Hepatocyte (in vitro differentiated cells): ENCODE measurements at regions not wholly inside any gene's neighbourhood (a gene's known extent, or its start where the extent isn't known, plus 50 kb on each side); places are given as distances from the start of the nearest gene placed in this dataset.

Experiments
- DNase-seq: peaks from one replicate; pipeline ENCODE4 v3.0.0-alpha.2; 2016; ENCODE audit warnings: low spot score
- H2AFZ ChIP-seq: fragments of 200-600 bp; sonication (generic); 2 replicates; pipeline ENCODE4 v1.6.0; 2016; ENCODE audit warnings: antibody characterized with exemption, mild to moderate bottlenecking
- H3K27ac ChIP-seq: fragments of 200-600 bp; sonication (generic); 2 replicates; pipeline ENCODE4 v1.5.1; 2016; ENCODE audit warnings: mild to moderate bottlenecking
- H3K27me3 ChIP-seq: fragments of 200-600 bp; sonication (generic); 2 replicates; pipeline ENCODE4 v1.6.1; 2016
- H3K36me3 ChIP-seq: fragments of 200-600 bp; sonication (generic); replicated peaks from 2 replicates; pipeline ENCODE4 v1.5.1; 2016; ENCODE audit warnings: low read depth; ENCODE audit not compliant: insufficient read depth
- H3K4me1 ChIP-seq: fragments of 200-600 bp; sonication (generic); 2 replicates; pipeline ENCODE4 v1.5.1; 2016; ENCODE audit warnings: mild to moderate bottlenecking, moderate library complexity; ENCODE audit not compliant: insufficient read depth
- H3K4me2 ChIP-seq: fragments of 200-600 bp; sonication (generic); 2 replicates; pipeline ENCODE4 v1.6.0; 2016
- H3K4me3 ChIP-seq: fragments of 200-600 bp; sonication (generic); 2 replicates; pipeline ENCODE4 v1.5.1; 2016; ENCODE audit warnings: mild to moderate bottlenecking
- H3K79me2 ChIP-seq: fragments of 200-600 bp; sonication (generic); 2 replicates; pipeline ENCODE4 v1.6.0; 2017; ENCODE audit warnings: mild to moderate bottlenecking
- H3K9me2 ChIP-seq: fragments of 200-600 bp; sonication (generic); replicated peaks from 2 replicates; pipeline ENCODE4 v1.6.0; 2017; ENCODE audit warnings: mild to moderate bottlenecking; ENCODE audit not compliant: insufficient read depth
- H3K9me3 ChIP-seq: fragments of 200-600 bp; sonication (generic); 2 replicates; pipeline ENCODE4 v1.5.1; 2016; ENCODE audit warnings: low read depth, mild to moderate bottlenecking
- H4K20me1 ChIP-seq: fragments of 200-600 bp; sonication (generic); 2 replicates; pipeline ENCODE4 v1.6.0; 2016; ENCODE audit warnings: mild to moderate bottlenecking; ENCODE audit not compliant: insufficient read depth, poor library complexity, severe bottlenecking
- CTCF ChIP-seq: fragments of 200-600 bp; sonication (generic); IDR thresholded peaks from 2 replicates; pipeline ENCODE4 v1.5.1; 2016; ENCODE audit warnings: antibody characterized with exemption, mild to moderate bottlenecking; ENCODE audit not compliant: poor library complexity
- EZH2 ChIP-seq: fragments of 200-600 bp; sonication (generic); IDR thresholded peaks from 2 replicates; pipeline ENCODE4 v1.6.1; 2016; ENCODE audit warnings: antibody characterized with exemption, mild to moderate bottlenecking, borderline replicate concordance
- EZH2phosphoT487 ChIP-seq: fragments of 200-600 bp; sonication (generic); IDR thresholded peaks from one replicate; pipeline ENCODE4 v1.6.1; 2018; ENCODE audit warnings: antibody characterized with exemption, mild to moderate bottlenecking, low read depth, moderate library complexity; ENCODE audit not compliant: unreplicated experiment, severe bottlenecking
- WGBS: methylation state at CpG from one replicate; pipeline ENCODE4 v1.1.6; 2016; ENCODE audit warnings: low lambda C conversion rate; ENCODE audit errors: missing lambda C conversion rate; 5-methylcytosine and 5-hydroxymethylcytosine counted together

DNA sequence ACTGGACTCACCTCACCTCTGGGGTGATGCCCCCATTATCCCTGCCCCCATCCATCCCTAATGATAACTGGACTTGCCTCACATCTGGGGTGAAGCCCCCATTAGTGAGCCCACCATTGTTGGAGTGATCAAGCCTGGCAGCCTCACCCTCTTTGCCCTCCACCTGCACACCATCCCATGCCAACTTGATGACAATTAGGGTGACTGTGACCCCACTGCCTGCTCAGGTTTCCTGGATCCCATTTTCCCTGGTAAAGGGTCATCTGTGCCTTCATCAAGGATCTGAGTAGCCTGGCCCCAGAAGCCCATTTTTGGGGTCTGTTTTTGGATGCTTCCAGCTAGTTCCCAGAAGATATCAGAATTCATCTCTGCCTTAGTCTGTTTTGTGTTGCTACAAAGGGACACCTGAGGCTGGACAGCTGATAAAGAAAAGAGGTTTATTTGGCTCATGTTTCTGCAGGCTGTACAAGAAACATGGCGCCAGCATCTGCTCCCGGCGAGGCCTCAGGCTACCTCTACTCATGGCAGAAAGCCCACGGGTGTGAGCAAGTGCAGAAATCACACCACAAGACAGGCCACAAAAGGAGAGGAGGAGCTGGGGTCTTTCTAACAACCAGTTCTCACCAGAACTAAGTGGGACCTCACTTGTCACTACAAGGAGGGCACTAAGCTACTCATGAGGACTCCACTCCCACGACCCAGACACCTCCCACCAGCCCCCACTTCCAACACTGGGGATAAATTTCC, 196.4 kb upstream of the TWIST2 start:
- Histone ChIP-seq H3K4me1 (no peaks in the 10 kb centered on the region), H3K79me2 (no peaks in the 10 kb centered on the region), H3K9me2 (no peaks in the 10 kb centered on the region), H3K9me3 (no peaks in the 10 kb centered on the region), H3K4me2 (no peak overlapping the region), H3K36me3 (no peaks in the 10 kb centered on the region), H3K27ac (no peak overlapping the region), H3K27me3 (no peaks in the 10 kb centered on the region), H4K20me1 (no peaks in the 10 kb centered on the region), H2AFZ (no peak overlapping the region), H3K4me3 (no peak overlapping the region)
- no peak for DNase-seq
- no peak for TF ChIP-seq CTCF
- no peak for TF ChIP-seq EZH2phosphoT487
- no peak for TF ChIP-seq EZH2
- 91% methylated on average over 5 of the region's 5 CpGs for WGBS

DNA sequence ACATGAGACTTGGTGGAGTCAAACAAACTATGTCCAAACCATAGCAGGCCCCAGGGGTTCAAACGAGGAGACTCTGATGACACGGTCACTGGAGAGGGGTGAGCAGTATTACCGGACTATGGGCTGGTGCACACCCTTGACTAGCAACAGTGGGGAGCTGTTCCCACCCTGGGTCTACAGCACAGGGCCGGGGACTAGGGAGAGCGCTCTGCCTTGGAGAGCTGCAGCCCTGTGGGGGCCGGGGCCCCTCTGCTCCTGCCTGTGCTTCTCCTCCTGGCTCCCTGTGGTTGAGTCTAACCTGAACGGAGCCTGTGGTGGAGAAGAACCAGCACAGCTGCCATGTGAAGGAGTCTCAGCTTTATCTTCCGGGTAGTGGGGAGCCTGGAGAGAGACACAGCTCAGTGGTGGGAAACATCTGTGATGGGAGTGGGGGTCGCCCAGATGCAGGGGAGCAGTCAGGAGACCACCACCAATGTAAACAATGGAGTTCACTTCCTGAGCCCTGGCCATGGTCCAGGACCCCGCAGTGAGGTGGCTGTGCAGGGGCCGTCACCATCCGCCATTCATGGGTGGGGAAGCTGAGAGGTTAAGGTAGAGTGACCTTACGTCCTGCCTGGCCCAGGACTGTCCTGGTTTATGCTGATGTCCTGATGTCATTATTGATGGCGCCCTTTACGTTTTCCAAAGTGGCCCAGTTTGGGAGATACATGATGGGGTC, 195.7 kb upstream of the TWIST2 start:
- Histone ChIP-seq H3K4me3 (no peak overlapping the region), H3K27me3 (no peaks in the 10 kb centered on the region), H3K36me3 (no peaks in the 10 kb centered on the region), H3K4me2 (no peak overlapping the region), H2AFZ (no peak overlapping the region), H3K4me1 (no peaks in the 10 kb centered on the region), H4K20me1 (no peaks in the 10 kb centered on the region), H3K9me3 (no peaks in the 10 kb centered on the region), H3K79me2 (no peaks in the 10 kb centered on the region), H3K27ac (no peak overlapping the region), H3K9me2 (no peaks in the 10 kb centered on the region)
- 95% methylated on average over 15 of the region's 15 CpGs for WGBS
- TF ChIP-seq EZH2 (no peak), EZH2phosphoT487 (no peak), CTCF (no peak)
- DNase-seq, result no peak

GRCh38 chr2:238652771-238653157, 195.1 kb upstream of the TWIST2 start:
- Histone ChIP-seq H3K27me3 (no peaks in the 10 kb centered on the region), H3K27ac (no peak overlapping the region), H3K36me3 (no peaks in the 10 kb centered on the region), H3K4me1 (no peaks in the 10 kb centered on the region), H4K20me1 (no peaks in the 10 kb centered on the region), H3K4me2 (no peak overlapping the region), H3K4me3 (no peak overlapping the region), H3K79me2 (no peaks in the 10 kb centered on the region), H2AFZ (no peak overlapping the region), H3K9me2 (no peaks in the 10 kb centered on the region), H3K9me3 (no peaks in the 10 kb centered on the region)
- 96% methylated on average over 12 of the region's 13 CpGs for WGBS
- no peak for DNase-seq
- TF ChIP-seq EZH2phosphoT487 (no peak), EZH2 (no peak), CTCF (no peak)
